ENCODE measurements at regions not wholly inside any gene's neighbourhood (a gene's known extent, or its start where the extent isn't known, plus 50 kb on each side); places are given as distances from the start of the nearest gene placed in this dataset.

GRCh38 chr2:191601060-191601459, 76.9 kb upstream of the NABP1 start:
- no peak for TF ChIP-seq CTCF (IDR thresholded peaks at IDR 0.05; ENCODE audit: low read depth, low read length)
- no peak overlapping the region for H3K4me3 ChIP-seq (ENCODE audit: low read depth, low read length)

- H3K4me3 ChIP-seq (ENCODE audit: low read depth, low read length): no peak overlapping the region
- no peak for TF ChIP-seq CTCF (IDR thresholded peaks at IDR 0.05; ENCODE audit: low read depth, low read length)
These were observed 73.8 kb upstream of the NABP1 start for GRCh38 chr2:191604154-191604553.

GRCh38 chr2:191607096-191607495, 70.8 kb upstream of the NABP1 start:
- no peak for TF ChIP-seq CTCF (IDR thresholded peaks at IDR 0.05; ENCODE audit: low read depth, low read length)
- H3K4me3 ChIP-seq (ENCODE audit: low read depth, low read length): no peak overlapping the region

GRCh38 chr2:191610756-191611155, 67.2 kb upstream of the NABP1 start:
- no peak for TF ChIP-seq CTCF (IDR thresholded peaks at IDR 0.05; ENCODE audit: low read depth, low read length)
- H3K4me3 ChIP-seq (ENCODE audit: low read depth, low read length): no peak overlapping the region

GRCh38 chr2:191611614-191612013, 66.3 kb upstream of the NABP1 start:
- no peak for TF ChIP-seq CTCF (IDR thresholded peaks at IDR 0.05; ENCODE audit: low read depth, low read length)
- H3K4me3 ChIP-seq (ENCODE audit: low read depth, low read length): no peak overlapping the region

- no peak overlapping the region for H3K4me3 ChIP-seq (ENCODE audit: low read depth, low read length)
- TF ChIP-seq CTCF (IDR thresholded peaks at IDR 0.05; ENCODE audit: low read depth, low read length): no peak
These were observed 65.4 kb upstream of the NABP1 start for GRCh38 chr2:191612496-191612895.

GRCh38 chr2:191614759-191615158, 63.2 kb upstream of the NABP1 start:
- no peak overlapping the region for H3K4me3 ChIP-seq (ENCODE audit: low read depth, low read length)
- TF ChIP-seq CTCF (IDR thresholded peaks at IDR 0.05; ENCODE audit: low read depth, low read length): no peak
